ENCODE measurements at regions not wholly inside any gene's neighbourhood (a gene's known extent, or its start where the extent isn't known, plus 50 kb on each side); places are given as distances from the start of the nearest gene placed in this dataset.

DNA sequence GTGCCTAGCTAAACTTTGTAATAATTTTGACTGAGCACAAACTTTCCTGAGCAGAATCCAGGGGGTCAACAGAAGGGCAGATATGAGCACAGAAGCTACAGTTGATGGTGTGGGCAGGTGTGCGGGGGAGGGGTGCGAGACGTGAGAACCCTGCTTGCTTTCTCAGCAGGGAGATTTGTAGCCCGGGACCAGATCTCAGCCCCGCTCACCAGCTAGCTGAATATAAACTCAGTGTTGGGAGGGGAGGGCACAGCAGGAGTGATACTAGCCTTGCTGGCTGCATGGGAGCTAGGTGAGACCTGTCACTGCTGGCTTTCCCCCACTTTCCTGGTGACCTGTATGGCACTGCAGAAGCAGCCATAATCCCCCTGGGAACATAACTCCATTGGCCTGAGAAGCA is 83.4 kb downstream of the CLDN1 start:
- Histone ChIP-seq H2BK12ac (ENCODE audit: low read length) (no peak overlapping the region), H4K91ac (ENCODE audit: low read depth, low read length, poor library complexity) (no peak overlapping the region), H3K23ac (ENCODE audit: low read depth, low read length, poor library complexity) (no peak overlapping the region), H4K8ac (ENCODE audit: low read depth, low read length) (no peak overlapping the region), H3K4me2 (ENCODE audit: insufficient read depth, low read length, poor library complexity, severe bottlenecking) (no peak overlapping the region), H2BK120ac (ENCODE audit: low read depth, low read length) (no peak overlapping the region), H3K18ac (ENCODE audit: low read length) (no peak overlapping the region), H3K4ac (ENCODE audit: low read length) (no peak overlapping the region), H3K27ac (replicated peaks; ENCODE audit: low read length) (no peak overlapping the region), H2BK5ac (ENCODE audit: low read length) (no peak overlapping the region), H3K9me3 (replicated peaks in 1 of 2; ENCODE audit: control insufficient read depth in 2 of 2, insufficient read depth in 1 of 2, low read depth in 1 of 2, low read length in 2 of 2) (no peaks in the 10 kb centered on the region), H3K27me3 (ENCODE audit: control insufficient read depth in 3 of 3, insufficient read depth in 3 of 3, low read depth in 1 of 3, low read length in 3 of 3) (no peaks in the 10 kb centered on the region), H3K14ac (ENCODE audit: low read length) (no peak overlapping the region), H2AK5ac (ENCODE audit: low read depth, low read length) (no peak overlapping the region), H3K4me3 (ENCODE audit: low read length in 2 of 2) (no peak overlapping the region), H3K79me1 (ENCODE audit: low read depth, low read length) (no peaks in the 10 kb centered on the region), H2BK15ac (ENCODE audit: low read length) (no peak overlapping the region), H3K9ac (ENCODE audit: low read depth, low read length, poor library complexity) (no peak overlapping the region), H2AFZ (ENCODE audit: low read length) (no peak overlapping the region), H3K36me3 (replicated peaks in 1 of 2; ENCODE audit: control insufficient read depth in 2 of 2, insufficient read depth in 2 of 2, low read length in 2 of 2) (no peaks in the 10 kb centered on the region), H3K4me1 (ENCODE audit: control insufficient read depth in 2 of 2, insufficient read depth in 1 of 2, low read depth in 1 of 2, low read length in 2 of 2) (no peaks in the 10 kb centered on the region)
- no peak for DNase-seq (ENCODE audit: low spot score)
- no CpG with 5 or more reads among the region's 5 CpGs for WGBS, 2 donors (ENCODE audit: extremely low coverage in 2 of 2, insufficient read length in 2 of 2, insufficient replicate concordance in 1 of 2)

- H3K14ac ChIP-seq (ENCODE audit: low read length) = no peak overlapping the region
- WGBS, 2 donors (ENCODE audit: extremely low coverage in 2 of 2, insufficient read length in 2 of 2, insufficient replicate concordance in 1 of 2) = no CpG with 5 or more reads among the region's 3 CpGs
- no peak overlapping the region for H2BK12ac ChIP-seq (ENCODE audit: low read length)
Measured at GRCh38 chr3:190234621-190235020, 87.6 kb downstream of the CLDN1 start.

DNA sequence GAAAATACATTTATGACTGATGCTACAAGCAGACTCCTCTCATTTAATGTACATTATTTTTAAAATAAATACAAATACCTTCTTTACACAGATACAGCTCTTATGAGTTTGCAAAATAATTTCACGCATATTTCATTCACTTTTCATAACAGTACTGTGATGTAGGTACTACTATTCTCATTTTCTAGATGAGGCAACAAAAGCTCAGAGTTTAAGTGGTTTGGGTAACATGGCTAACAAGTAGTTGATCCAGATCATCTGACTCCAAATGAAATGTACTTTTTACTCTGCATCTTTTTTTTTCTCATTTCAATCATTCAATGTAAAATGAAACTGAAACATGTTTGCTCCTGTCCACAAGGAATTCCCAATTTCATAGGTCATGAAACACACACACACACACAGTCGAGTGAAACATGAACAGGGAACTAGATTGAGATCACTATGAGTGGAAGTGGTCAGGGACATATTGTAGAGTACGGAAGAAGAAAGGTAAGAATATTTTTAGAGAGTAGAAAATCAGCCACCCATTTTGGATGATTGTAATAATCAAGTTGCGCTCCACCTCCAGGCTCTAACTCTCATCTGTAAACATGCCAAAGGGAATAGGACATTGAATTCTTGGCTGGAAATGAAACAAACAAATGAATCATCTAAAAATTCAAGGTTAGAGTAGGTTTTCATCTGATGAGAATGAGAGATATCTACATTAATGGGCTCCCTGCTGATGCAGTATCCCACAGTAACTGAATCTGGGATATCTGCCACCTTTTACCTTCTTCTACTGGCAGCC is 92.4 kb downstream of the CLDN1 start:
- no peak overlapping the region for H2BK5ac ChIP-seq (ENCODE audit: low read length)
- no peak overlapping the region for H3K4me2 ChIP-seq (ENCODE audit: insufficient read depth, low read length, poor library complexity, severe bottlenecking)
- H2BK120ac ChIP-seq (ENCODE audit: low read depth, low read length) = no peak overlapping the region
- no peak overlapping the region for H4K91ac ChIP-seq (ENCODE audit: low read depth, low read length, poor library complexity)
- H2BK15ac ChIP-seq (ENCODE audit: low read length) = no peak overlapping the region
- H3K4me1 ChIP-seq (ENCODE audit: control insufficient read depth in 2 of 2, insufficient read depth in 1 of 2, low read depth in 1 of 2, low read length in 2 of 2) = no peaks in the 10 kb centered on the region
- H3K27me3 ChIP-seq (ENCODE audit: control insufficient read depth in 3 of 3, insufficient read depth in 3 of 3, low read depth in 1 of 3, low read length in 3 of 3) = peaks cover 0 to 3% (median 0%) of the 10 kb centered on the region in 3 experiments
- WGBS, 2 donors (ENCODE audit: extremely low coverage in 2 of 2, insufficient read length in 2 of 2, insufficient replicate concordance in 1 of 2) = no CpG with 5 or more reads among the region's 4 CpGs
- no peak overlapping the region for H3K27ac ChIP-seq (replicated peaks; ENCODE audit: low read length)
- no peak overlapping the region for H4K8ac ChIP-seq (ENCODE audit: low read depth, low read length)
- H3K23ac ChIP-seq (ENCODE audit: low read depth, low read length, poor library complexity) = no peak overlapping the region
- H3K18ac ChIP-seq (ENCODE audit: low read length) = no peak overlapping the region
- no peak overlapping the region for H3K4me3 ChIP-seq (ENCODE audit: low read length in 2 of 2)
- H2AK5ac ChIP-seq (ENCODE audit: low read depth, low read length) = no peak overlapping the region
- no peak overlapping the region for H2AFZ ChIP-seq (ENCODE audit: low read length)
- no peak overlapping the region for H3K4ac ChIP-seq (ENCODE audit: low read length)
- H3K79me1 ChIP-seq (ENCODE audit: low read depth, low read length) = no peaks in the 10 kb centered on the region
- no peak overlapping the region for H3K14ac ChIP-seq (ENCODE audit: low read length)
- no peak overlapping the region for H3K9ac ChIP-seq (ENCODE audit: low read depth, low read length, poor library complexity)
- no peaks in the 10 kb centered on the region for H3K9me3 ChIP-seq (replicated peaks in 1 of 2; ENCODE audit: control insufficient read depth in 2 of 2, insufficient read depth in 1 of 2, low read depth in 1 of 2, low read length in 2 of 2)
- no peaks in the 10 kb centered on the region for H3K36me3 ChIP-seq (replicated peaks in 1 of 2; ENCODE audit: control insufficient read depth in 2 of 2, insufficient read depth in 2 of 2, low read length in 2 of 2)
- no peak overlapping the region for H2BK12ac ChIP-seq (ENCODE audit: low read length)
- no peak for DNase-seq (ENCODE audit: low spot score)

More at GRCh38 chr3:190234621-190235020, 87.6 kb downstream of the CLDN1 start:
- no peak overlapping the region for H2AFZ ChIP-seq (ENCODE audit: low read length)
- H3K18ac ChIP-seq (ENCODE audit: low read length) = no peak overlapping the region
- H3K27ac ChIP-seq (replicated peaks; ENCODE audit: low read length) = no peak overlapping the region
- H3K36me3 ChIP-seq (replicated peaks in 1 of 2; ENCODE audit: control insufficient read depth in 2 of 2, insufficient read depth in 2 of 2, low read length in 2 of 2) = no peaks in the 10 kb centered on the region
- peaks cover 0 to 3% (median 0%) of the 10 kb centered on the region in 3 experiments for H3K27me3 ChIP-seq (ENCODE audit: control insufficient read depth in 3 of 3, insufficient read depth in 3 of 3, low read depth in 1 of 3, low read length in 3 of 3)
- no peak overlapping the region for H3K4ac ChIP-seq (ENCODE audit: low read length)
- no peak overlapping the region for H3K9ac ChIP-seq (ENCODE audit: low read depth, low read length, poor library complexity)
- DNase-seq (ENCODE audit: low spot score) = no peak
- H2BK120ac ChIP-seq (ENCODE audit: low read depth, low read length) = no peak overlapping the region
- no peaks in the 10 kb centered on the region for H3K4me1 ChIP-seq (ENCODE audit: control insufficient read depth in 2 of 2, insufficient read depth in 1 of 2, low read depth in 1 of 2, low read length in 2 of 2)
- H3K4me3 ChIP-seq (ENCODE audit: low read length in 2 of 2) = no peak overlapping the region
- H3K79me1 ChIP-seq (ENCODE audit: low read depth, low read length) = no peaks in the 10 kb centered on the region
- H2BK5ac ChIP-seq (ENCODE audit: low read length) = no peak overlapping the region
- no peak overlapping the region for H4K8ac ChIP-seq (ENCODE audit: low read depth, low read length)
- H2BK15ac ChIP-seq (ENCODE audit: low read length) = no peak overlapping the region
- H4K91ac ChIP-seq (ENCODE audit: low read depth, low read length, poor library complexity) = no peak overlapping the region
- no peak overlapping the region for H2AK5ac ChIP-seq (ENCODE audit: low read depth, low read length)
- no peak overlapping the region for H3K23ac ChIP-seq (ENCODE audit: low read depth, low read length, poor library complexity)
- H3K4me2 ChIP-seq (ENCODE audit: insufficient read depth, low read length, poor library complexity, severe bottlenecking) = no peak overlapping the region
- H3K9me3 ChIP-seq (replicated peaks in 1 of 2; ENCODE audit: control insufficient read depth in 2 of 2, insufficient read depth in 1 of 2, low read depth in 1 of 2, low read length in 2 of 2) = no peaks in the 10 kb centered on the region

- Histone ChIP-seq H3K27ac (replicated peaks; ENCODE audit: low read length) (no peak overlapping the region), H2AK5ac (ENCODE audit: low read depth, low read length) (no peak overlapping the region), H2BK12ac (ENCODE audit: low read length) (no peak overlapping the region), H3K9me3 (replicated peaks in 1 of 2; ENCODE audit: control insufficient read depth in 2 of 2, insufficient read depth in 1 of 2, low read depth in 1 of 2, low read length in 2 of 2) (no peaks in the 10 kb centered on the region), H3K27me3 (ENCODE audit: control insufficient read depth in 3 of 3, insufficient read depth in 3 of 3, low read depth in 1 of 3, low read length in 3 of 3) (no peaks in the 10 kb centered on the region), H4K91ac (ENCODE audit: low read depth, low read length, poor library complexity) (no peak overlapping the region), H2BK120ac (ENCODE audit: low read depth, low read length) (no peak overlapping the region), H3K36me3 (replicated peaks in 1 of 2; ENCODE audit: control insufficient read depth in 2 of 2, insufficient read depth in 2 of 2, low read length in 2 of 2) (no peaks in the 10 kb centered on the region), H4K8ac (ENCODE audit: low read depth, low read length) (no peak overlapping the region), H2BK5ac (ENCODE audit: low read length) (no peak overlapping the region), H3K4me3 (ENCODE audit: low read length in 2 of 2) (no peak overlapping the region), H3K4ac (ENCODE audit: low read length) (no peak overlapping the region), H3K14ac (ENCODE audit: low read length) (no peak overlapping the region), H3K4me2 (ENCODE audit: insufficient read depth, low read length, poor library complexity, severe bottlenecking) (no peak overlapping the region), H3K9ac (ENCODE audit: low read depth, low read length, poor library complexity) (no peak overlapping the region), H3K18ac (ENCODE audit: low read length) (no peak overlapping the region), H3K4me1 (ENCODE audit: control insufficient read depth in 2 of 2, insufficient read depth in 1 of 2, low read depth in 1 of 2, low read length in 2 of 2) (no peaks in the 10 kb centered on the region), H3K23ac (ENCODE audit: low read depth, low read length, poor library complexity) (no peak overlapping the region), H3K79me1 (ENCODE audit: low read depth, low read length) (no peaks in the 10 kb centered on the region), H2BK15ac (ENCODE audit: low read length) (no peak overlapping the region), H2AFZ (ENCODE audit: low read length) (no peak overlapping the region)
- no CpG with 5 or more reads among the region's 2 CpGs for WGBS, 2 donors (ENCODE audit: extremely low coverage in 2 of 2, insufficient read length in 2 of 2, insufficient replicate concordance in 1 of 2)
- no peak for DNase-seq (ENCODE audit: low spot score)
Measured at GRCh38 chr3:190227064-190227463, 95.2 kb downstream of the CLDN1 start.
